Activated CD8-positive, alpha-beta T cell treated with anti-CD3 and anti-CD28 coated beads for 36 hours (primary cell): ENCODE measurements at regions not wholly inside any gene's neighbourhood (a gene's known extent, or its start where the extent isn't known, plus 50 kb on each side); places are given as distances from the start of the nearest gene placed in this dataset.

Experiments
- ATAC-seq: fragments of 200-7000 bp; cut with Tn5 transposase; one replicate; pipeline ENCODE4 v1.10.0; 2021; ENCODE audit warnings: mild to moderate bottlenecking, moderate library complexity
- CTCF ChIA-PET: fragments of 350-600 bp; sonication (Branson Sonifier 250); formaldehyde crosslinking; loops from one replicate; lab custom pipeline; 2021; ENCODE audit warnings: antibody characterized with exemption; lab: Charles Lee
- POLR2A ChIA-PET: fragments of 350-600 bp; sonication (Branson Sonifier 250); formaldehyde crosslinking; loops from one replicate; lab custom pipeline; 2021; ENCODE audit warnings: antibody characterized with exemption; lab: Charles Lee
- DNase-seq: peaks from one replicate; pipeline ENCODE4 v3.0.0-alpha.2; 2020
- H3K27ac Mint-ChIP-seq: one replicate; pipeline ENCODE4 v1.8.0; 2021; ENCODE audit warnings: mild to moderate bottlenecking, mixed read lengths
- H3K27me3 Mint-ChIP-seq: one replicate; pipeline ENCODE4 v1.8.0; 2021; ENCODE audit warnings: mixed read lengths
- H3K36me3 Mint-ChIP-seq: one replicate; pipeline ENCODE4 v1.8.0; 2021; ENCODE audit warnings: low read depth, mixed read lengths
- H3K4me1 Mint-ChIP-seq: one replicate; pipeline ENCODE4 v1.8.0; 2021; ENCODE audit warnings: low read depth, mixed read lengths
- H3K4me3 Mint-ChIP-seq: one replicate; pipeline ENCODE4 v1.8.0; 2021; ENCODE audit warnings: mild to moderate bottlenecking, moderate library complexity, mixed read lengths
- H3K9me3 Mint-ChIP-seq: one replicate; pipeline ENCODE4 v1.8.0; 2021; ENCODE audit warnings: mixed read lengths
- intact Hi-C: fragments of 100-400 bp; cut with micrococcal nuclease; formaldehyde crosslinking; loops from one replicate; pipeline ENCODE4 v1.10.0; 2022
- TF ChIP-seq, protein P1 (sequence below): fragments of 200-600 bp; IDR thresholded peaks from one replicate; pipeline ENCODE4 v1.8.0; 2022; ENCODE audit warnings: antibody characterized with exemption, mild to moderate bottlenecking

DNA sequence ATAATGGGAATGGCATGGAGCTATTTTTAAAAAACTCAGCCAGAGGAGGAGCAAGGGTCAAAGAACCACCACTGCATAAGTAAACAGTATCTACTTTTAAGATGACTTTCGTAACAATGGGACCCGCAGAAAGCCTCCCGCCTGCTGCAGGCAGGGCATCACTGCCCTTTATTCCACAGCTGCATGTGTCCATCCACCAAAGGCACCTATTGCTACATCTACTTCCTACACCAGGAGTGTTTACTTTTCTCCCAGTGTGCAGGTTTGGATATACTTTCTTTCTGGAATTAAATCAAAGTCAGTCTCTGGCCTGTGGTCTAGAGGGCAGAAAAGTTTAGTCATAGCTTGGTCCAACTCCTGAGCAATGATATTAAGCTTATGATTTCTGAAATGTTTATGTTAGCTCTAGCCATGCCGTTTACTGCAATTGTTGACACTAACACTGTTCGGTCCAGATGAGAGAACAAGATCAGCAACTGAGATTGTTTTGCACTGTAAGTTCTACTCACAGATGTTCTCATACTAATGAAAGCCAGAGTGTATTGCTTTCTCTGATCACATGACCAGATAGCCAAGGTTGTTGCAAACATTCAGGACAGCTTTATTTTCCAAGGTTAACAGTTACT is 391.5 kb downstream of the FGF10 start:
- H3K27me3 Mint-ChIP-seq, result no peaks in the 10 kb centered on the region
- TF ChIP-seq, protein P1, sequence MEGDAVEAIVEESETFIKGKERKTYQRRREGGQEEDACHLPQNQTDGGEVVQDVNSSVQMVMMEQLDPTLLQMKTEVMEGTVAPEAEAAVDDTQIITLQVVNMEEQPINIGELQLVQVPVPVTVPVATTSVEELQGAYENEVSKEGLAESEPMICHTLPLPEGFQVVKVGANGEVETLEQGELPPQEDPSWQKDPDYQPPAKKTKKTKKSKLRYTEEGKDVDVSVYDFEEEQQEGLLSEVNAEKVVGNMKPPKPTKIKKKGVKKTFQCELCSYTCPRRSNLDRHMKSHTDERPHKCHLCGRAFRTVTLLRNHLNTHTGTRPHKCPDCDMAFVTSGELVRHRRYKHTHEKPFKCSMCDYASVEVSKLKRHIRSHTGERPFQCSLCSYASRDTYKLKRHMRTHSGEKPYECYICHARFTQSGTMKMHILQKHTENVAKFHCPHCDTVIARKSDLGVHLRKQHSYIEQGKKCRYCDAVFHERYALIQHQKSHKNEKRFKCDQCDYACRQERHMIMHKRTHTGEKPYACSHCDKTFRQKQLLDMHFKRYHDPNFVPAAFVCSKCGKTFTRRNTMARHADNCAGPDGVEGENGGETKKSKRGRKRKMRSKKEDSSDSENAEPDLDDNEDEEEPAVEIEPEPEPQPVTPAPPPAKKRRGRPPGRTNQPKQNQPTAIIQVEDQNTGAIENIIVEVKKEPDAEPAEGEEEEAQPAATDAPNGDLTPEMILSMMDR, result no peak
- no peak overlapping the region for H3K27ac Mint-ChIP-seq
- H3K36me3 Mint-ChIP-seq, result no peaks in the 10 kb centered on the region
- no peak overlapping the region for H3K4me3 Mint-ChIP-seq
- ATAC-seq (no peak), DNase-seq (no peak)
- H3K4me1 Mint-ChIP-seq, result no peaks in the 10 kb centered on the region
- no peaks in the 10 kb centered on the region for H3K9me3 Mint-ChIP-seq
- POLR2A ChIA-PET, result no interaction called here
- CTCF ChIA-PET, result no interaction called here
- intact Hi-C loops, result no loop called here

GRCh38 chr5:43996221-43996620 is 393.0 kb downstream of the FGF10 start:
- no peak overlapping the region for H3K27ac Mint-ChIP-seq
- no peaks in the 10 kb centered on the region for H3K4me1 Mint-ChIP-seq
- intact Hi-C loops, result no loop called here
- no peak for DNase-seq
- no peak overlapping the region for H3K4me3 Mint-ChIP-seq
- no peaks in the 10 kb centered on the region for H3K27me3 Mint-ChIP-seq
- CTCF ChIA-PET, result interaction anchor here (0.8 kb wide), 1 partner anchor 11 kb away, joined by 3 read pairs; no protein-coding TSS in a partner anchor
- ATAC-seq, result no peak
- H3K36me3 Mint-ChIP-seq, result no peaks in the 10 kb centered on the region
- TF ChIP-seq, protein P1, result no peak
- POLR2A ChIA-PET, result no interaction called here
- no peaks in the 10 kb centered on the region for H3K9me3 Mint-ChIP-seq

- Mint-ChIP-seq H3K36me3 (no peaks in the 10 kb centered on the region), H3K27ac (no peak overlapping the region), H3K9me3 (no peaks in the 10 kb centered on the region), H3K4me3 (no peak overlapping the region), H3K4me1 (no peaks in the 10 kb centered on the region), H3K27me3 (no peaks in the 10 kb centered on the region)
- ChIA-PET POLR2A (no interaction called here), CTCF (no interaction called here)
- DNase-seq (no peak), ATAC-seq (no peak)
- TF ChIP-seq, protein P1, result no peak
- intact Hi-C loops, result no loop called here
Observed at GRCh38 chr5:43994352-43994708, 391.4 kb downstream of the NNT start.

- TF ChIP-seq, protein P1, result no peak
- DNase-seq (no peak), ATAC-seq (no peak)
Observed at GRCh38 chr5:43993634-43994351, 390.8 kb downstream of the NNT start.

DNA sequence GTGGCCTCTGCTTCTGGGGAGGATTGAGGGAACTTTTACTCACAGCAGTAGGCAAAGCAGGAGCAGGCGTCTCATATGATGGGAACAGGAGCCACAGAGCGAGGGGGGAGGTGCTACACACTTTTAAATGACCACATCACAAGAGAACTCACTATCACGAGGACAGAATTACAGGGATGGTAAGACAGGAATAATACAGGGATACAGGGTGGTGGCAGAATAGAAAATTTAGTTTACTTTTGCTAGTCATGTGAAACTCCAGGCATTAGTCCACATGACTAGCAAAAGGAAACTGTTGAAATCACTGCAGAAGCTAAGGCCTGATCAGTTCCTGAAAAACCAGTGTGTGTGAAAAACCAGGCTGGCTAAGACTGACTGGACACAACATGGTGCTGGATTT is 382.4 kb downstream of the NNT start:
- no peak for DNase-seq
- no peaks in the 10 kb centered on the region for H3K36me3 Mint-ChIP-seq
- H3K4me1 Mint-ChIP-seq, result no peaks in the 10 kb centered on the region
- H3K27me3 Mint-ChIP-seq, result no peaks in the 10 kb centered on the region
- CTCF ChIA-PET, result no interaction called here
- POLR2A ChIA-PET, result no interaction called here
- no peak overlapping the region for H3K4me3 Mint-ChIP-seq
- no peak for ATAC-seq
- H3K9me3 Mint-ChIP-seq, result peaks cover 4% of the 10 kb centered on the region
- intact Hi-C loops, result no loop called here
- H3K27ac Mint-ChIP-seq, result no peak overlapping the region
- TF ChIP-seq, protein P1, result no peak

More at GRCh38 chr5:43993634-43994351, 390.8 kb downstream of the NNT start:
- H3K27me3 Mint-ChIP-seq, result no peaks in the 10 kb centered on the region
- no peaks in the 10 kb centered on the region for H3K4me1 Mint-ChIP-seq
- H3K4me3 Mint-ChIP-seq, result no peak overlapping the region
- CTCF ChIA-PET, result no interaction called here
- H3K9me3 Mint-ChIP-seq, result no peaks in the 10 kb centered on the region
- intact Hi-C loops, result no loop called here
- no peaks in the 10 kb centered on the region for H3K36me3 Mint-ChIP-seq
- no peak overlapping the region for H3K27ac Mint-ChIP-seq
- POLR2A ChIA-PET, result no interaction called here
